ENCODE measurements at regions not wholly inside any gene's neighbourhood (a gene's known extent, or its start where the extent isn't known, plus 50 kb on each side); places are given as distances from the start of the nearest gene placed in this dataset.

DNA sequence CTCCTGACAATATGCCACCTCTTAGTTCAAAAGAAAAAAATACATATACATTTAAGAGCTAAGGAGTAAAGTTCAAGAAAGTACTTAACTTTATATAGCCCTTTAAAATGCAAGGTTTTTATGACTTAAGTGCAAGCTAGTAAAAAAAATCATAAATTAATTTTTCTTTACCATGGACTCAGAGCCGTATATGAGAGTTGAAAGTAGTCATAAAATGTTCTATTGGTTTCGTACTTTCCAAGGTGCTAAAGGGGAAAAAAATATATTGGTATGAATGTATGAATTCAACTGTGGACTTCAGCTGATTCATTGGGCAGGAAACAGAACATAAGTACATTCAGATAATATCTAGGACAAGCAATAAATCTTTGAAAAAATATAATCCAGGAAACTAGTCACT is 869.8 kb upstream of the AGA start:
- no peak for DNase-seq

DNA sequence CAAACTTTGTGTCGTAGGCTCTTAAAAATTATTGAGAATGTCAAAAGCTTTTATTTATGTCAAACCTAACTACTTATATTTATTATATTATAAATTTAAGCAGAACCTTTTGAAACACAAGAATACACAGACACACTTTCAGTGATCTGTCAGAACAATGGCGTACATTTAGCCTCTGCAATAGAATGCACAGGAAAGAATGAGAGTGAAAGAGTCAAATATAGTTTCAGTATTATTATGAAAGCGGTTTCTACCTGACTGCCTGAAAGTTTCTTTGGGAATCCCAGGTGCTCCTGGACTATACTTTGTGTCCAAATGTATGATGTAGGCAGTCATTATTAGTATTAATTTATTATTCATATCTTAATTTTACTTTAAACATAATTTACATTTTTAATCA is 872.0 kb upstream of the AGA start:
- no peak for DNase-seq

DNA sequence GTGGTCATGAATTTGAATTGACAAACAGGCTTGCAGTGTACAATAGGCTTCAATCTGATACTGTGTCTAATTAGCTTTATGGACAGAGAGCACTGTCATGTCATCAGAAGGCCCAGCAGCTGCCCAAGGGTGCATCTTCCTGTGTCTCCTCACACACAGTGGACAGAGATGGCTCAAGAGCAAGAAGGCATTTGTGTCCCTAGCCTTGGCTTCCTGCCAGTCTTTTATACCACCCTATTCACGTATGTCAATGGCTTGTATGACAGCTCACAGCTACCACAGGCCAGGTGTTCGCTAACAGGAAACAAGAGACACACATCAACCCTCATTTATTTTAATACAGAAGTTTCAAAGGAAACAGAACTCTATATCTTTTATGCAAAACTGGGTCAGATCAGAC is 874.0 kb upstream of the AGA start:
- no peak for DNase-seq

DNA sequence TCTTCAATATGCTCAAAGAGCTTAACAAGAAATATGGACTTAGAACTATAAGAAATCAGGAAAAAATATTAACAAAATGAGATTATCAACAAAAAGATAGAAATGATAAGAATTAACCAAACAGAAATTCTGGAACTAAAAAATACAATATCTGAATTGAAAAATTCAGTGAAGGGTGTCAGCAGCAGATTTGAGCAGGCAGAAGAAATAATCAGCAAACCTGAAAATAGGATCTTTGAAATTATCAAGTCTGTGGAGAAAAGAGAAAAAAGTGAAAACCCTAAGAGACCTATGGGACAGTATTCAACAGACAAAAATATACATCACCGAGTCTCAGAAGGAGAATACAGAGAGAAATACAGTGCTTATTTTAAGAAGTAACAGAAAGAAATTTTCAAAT is 877.8 kb upstream of the AGA start:
- DNase-seq, result no peak

DNA sequence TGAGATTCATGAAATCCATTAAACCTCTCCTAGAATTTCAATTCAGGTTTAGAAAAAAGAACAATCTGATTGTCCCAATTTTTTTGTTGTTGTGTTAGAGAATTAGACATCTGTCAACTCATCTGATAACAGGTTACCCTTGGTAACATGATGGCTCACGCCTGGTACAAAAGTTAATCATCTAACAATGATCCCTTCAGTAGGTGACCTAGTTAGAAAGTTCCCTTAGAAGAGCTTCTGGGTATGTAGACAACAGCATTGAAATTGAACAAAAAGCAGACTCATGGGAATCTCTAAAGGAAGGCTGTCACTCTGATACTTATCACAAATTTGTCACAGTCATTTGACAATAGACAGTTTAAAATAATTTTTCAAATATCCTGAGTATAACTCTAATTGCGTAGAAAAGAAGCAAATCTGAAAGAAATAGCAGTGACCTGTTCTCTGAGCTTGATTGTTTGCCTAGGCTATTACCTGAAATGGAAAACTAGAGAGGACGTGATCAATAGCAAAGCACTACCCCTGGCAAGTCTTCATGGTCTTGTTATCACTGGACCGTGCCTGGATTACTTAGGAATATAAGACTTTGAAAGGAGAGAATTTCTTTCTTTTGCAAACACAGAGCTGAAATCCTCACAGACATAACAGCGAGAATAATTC is 880.4 kb upstream of the AGA start:
- DNase-seq, result no peak

DNA sequence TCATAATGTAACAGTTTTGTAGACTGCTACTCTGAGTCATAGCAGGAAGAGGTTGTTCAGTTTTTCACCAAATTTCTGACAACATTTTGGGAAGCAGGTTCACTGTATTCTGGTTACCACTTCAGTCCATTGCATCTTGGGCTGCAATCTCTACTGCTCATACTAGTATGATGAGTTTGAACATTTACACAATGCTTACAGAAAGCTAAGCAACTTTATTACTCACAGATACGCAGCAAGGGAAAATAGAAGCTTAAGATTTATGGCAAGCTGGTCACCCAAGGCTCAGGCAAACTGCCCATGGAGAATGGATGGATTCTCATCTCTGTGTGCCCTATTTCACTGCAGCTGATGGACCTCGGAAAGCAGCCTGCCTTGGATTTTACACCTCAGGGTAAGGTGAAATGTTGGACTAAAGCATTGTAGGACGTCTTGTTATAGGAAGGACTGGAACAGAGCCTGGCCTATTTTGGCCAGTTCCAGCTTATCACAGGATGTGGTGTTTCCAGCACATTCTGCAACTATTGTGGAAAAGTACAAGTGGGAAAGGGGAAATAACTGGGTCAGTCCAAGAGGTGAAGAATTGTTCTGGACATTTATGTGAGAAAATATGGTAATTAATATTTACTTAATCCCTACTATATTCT is 887.1 kb upstream of the AGA start:
- DNase-seq, result no peak

DNA sequence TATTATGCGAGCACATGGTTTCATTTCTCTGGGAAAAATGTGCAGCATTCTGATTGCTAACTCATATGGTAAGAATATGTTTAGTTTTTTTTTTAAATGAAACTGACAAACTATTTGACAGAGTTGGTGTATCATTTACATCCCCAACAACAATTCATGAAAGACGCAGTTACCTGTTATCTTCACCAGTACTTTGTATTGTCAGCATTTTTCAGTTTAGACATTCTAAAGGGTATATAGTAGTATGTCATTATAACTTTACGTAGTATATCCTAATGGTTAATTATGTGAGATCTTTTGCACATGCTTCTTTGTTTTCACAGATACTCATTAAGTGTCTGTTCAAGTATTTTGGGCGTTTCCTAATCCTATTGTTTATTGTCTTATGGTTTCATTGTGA is 891.1 kb upstream of the AGA start:
- no peak for DNase-seq

DNA sequence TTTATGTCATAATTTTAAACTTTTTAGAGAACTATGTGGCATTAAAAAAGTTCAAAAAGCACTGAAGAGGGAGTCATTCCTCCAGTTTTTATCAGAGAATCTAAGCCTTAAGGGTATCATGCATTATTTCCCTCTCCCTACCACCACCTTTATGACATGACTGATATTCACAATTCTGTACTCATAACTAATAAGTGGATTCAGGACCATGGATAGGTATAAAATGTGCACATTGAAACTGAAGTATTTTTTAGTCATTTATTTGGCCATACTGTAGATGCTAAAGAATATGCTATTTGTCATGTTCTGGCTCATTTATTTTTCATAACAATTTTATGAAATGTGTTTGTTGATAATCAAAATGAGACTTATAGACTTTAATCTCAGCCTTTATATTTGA is 897.5 kb upstream of the AGA start:
- no peak for DNase-seq

DNA sequence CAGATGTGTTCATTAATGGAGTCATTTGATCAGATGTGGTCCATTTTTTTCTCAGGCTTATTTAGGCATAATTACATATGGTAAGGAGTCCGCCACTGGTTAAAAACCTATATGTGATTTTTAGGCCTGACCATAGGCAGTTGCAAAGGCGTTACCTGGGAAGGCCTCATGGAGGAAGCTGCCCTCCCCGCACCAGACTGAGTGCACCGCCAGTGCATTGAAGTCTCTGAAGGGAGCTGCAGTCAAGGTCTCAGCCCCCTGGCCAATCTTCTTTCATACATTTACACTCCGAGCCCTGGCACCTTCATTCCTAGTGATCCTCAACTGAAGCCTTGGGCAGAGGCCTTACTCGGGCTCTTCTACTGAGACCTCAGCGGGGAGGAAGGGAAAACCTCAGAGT is 898.2 kb upstream of the AGA start:
- DNase-seq, result no peak

DNA sequence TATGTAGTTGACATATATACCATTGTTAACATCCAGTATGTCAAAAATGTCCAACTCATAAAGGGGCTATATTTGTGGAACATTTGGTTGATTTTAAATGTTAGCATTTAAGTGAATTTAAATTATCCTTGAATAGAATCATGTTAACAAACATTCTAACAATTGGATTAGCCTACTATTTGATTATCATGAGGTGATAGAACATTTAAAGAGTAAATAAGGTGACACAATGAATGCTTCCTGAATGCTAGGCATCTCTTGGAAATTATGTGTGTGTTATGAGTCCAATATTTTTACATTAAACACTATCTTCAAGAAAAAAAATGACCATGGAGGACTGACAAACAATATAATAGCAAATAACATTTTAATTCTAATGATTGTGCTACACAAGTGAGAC is 901.9 kb upstream of the AGA start:
- no peak for DNase-seq

DNA sequence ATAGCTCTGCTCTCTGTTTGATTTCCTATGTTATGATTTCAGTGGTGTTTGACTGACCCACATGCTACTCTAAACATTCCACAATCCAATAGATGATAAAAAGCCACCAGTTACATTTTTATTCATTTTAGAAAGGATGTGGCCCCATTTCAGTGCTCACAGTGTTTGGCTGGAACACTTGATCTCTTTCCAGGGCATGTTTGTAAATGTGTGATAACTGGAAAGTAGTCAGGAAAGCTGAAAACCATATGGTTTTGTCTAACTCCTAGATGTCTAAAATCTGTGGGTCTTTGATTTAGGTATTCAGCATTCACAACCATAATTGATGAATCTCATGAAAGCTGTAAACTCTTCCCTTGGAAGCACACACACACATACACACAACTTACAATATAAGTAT is 904.9 kb upstream of the AGA start:
- DNase-seq, result no peak

DNA sequence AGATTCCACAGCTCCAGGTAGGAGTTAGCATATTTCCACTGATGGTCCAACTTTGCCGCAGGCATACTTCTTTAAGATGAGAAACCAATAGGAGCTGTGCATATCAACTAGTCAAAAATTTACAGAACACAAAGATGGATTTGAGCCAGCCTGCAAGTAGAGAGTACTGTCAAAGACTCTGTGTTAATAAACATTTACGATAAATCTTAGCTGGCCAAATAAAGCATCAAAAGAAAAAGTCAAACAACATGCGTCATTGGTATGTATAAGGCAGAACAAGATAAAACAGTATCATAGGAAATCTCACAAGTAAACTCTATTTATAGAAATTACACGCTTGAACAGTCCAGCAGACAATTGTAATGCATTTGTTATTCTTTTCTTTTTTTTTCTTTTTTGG is 907.4 kb upstream of the AGA start:
- DNase-seq, result no peak

DNA sequence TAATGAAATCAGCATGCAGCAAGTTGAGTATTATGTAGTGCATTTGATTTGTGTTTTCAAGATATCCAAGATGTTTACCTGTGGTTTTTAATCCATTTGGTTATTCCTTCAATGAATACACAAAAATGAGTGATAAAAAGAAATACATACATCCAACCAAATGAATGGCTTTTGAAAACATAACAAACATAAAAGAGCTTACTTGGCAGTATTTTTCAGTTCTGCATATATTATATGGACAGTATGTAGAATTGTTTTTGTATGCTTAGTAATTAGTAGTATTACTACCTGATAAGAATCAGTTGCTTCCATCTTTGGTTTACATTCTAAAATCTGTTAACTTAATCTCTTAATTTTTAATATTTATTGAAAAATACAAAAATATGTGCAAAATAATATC is 908.9 kb upstream of the AGA start:
- DNase-seq, result no peak

DNA sequence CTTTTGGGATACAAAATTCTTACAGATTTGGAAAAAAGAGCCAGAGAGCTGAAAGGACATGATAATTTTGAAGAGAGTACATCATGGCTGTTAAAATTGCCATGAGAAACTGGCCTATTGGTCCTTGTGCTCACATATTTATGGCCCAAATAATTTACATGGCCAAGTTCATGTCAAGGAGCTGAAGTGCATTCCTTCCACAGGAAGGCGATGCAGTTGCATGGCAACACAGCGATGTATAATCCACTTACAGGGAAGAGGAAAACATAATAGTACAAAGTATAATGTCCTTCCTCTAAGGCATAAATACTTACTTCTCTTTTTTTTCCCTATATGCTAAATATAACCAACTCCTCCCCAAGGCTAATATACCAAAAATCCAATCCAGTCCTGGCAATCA is 914.5 kb upstream of the AGA start:
- DNase-seq, result no peak

DNA sequence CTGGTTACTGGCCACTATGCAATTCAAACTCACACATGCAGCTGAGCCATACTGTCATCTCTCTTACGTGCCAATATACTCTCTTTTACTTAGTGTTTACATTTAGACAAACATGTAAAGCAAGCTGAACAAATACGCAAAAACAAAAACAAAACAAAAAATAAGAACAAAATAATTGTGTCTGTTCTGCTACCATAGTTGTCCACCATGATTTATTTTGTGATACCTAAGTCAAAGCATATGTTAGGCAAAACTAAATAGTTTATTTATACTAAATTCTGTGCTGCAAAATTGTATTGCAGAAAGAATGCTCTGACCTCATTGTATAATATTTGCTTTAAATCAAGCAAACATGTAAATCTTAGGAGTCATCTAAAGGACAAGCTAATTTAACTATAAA is 943.2 kb upstream of the AGA start:
- no peak for DNase-seq

DNA sequence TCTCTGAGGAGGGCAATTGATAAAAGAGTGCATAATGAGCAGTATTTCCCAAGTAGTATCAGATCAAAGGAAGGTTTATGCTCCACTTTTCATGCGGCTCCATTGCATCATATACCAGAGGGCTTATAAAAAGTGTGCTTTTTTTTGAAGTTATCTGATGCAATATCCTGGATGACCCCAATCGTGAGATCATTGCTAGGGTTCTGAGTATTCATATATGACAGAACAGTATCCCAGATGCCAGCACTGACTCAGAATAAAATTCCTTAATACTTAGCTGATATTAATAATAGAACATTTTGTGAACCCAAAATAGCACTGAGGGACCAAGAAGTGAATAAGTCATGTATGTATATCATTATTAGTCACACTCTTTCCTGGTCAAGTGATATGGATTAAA is 945.5 kb upstream of the AGA start:
- no peak for DNase-seq

DNA sequence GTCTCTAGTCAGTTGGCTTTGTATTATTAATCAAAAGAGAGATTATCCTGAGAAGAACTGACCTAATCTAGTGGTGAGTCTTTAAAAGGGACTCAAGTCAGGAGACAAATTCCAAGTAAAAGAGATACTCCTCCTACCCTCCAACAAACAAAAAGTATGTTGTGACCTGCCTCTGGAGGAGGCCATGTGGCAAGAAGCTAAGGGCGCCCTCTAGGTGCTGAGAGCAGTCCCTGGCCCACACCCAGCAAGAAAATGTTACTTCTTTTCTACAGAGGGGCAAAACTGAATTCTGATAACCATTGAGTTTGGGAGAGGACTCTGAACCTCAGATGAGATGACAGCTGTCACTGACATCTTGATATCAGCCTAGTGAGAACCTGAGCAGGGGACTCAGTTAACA is 953.6 kb upstream of the AGA start:
- no peak for DNase-seq

DNA sequence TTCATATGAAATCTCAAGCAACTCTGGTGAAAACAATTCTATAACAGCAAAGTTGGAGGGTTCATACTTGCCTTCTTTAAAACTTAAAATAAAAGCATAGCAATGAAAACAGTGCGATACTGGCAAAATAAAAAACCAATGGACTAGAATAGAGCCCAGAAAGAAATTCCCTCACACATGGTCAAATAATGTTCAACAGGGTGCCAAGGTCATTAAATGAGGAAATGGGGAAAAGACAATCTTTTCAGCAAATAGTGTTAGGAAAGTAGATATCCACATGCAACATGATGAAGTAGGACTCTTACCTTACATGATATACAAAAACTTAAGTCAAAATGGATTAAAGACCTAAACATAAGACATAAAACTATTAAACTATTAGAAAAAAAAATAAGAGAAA is 970.2 kb upstream of the AGA start:
- no peak for DNase-seq

DNA sequence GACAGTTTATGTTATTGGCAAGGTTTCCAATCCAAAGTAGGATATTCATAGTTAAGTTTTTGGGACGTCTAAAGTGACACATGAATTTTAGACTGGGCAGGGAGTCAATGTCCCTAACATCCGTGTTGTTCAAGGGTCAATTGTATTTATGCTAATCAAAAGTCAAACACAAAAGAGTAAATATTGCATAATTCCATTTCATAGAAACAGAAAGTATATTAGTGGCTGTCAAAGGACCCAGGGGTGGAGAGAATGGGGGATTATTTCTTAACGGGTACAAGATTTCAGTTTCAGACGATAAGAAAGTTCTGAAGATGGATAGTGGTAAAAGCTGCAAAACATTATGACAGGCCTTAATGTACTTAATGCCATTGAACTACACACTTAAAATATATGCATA is 971.8 kb upstream of the AGA start:
- no peak for DNase-seq

DNA sequence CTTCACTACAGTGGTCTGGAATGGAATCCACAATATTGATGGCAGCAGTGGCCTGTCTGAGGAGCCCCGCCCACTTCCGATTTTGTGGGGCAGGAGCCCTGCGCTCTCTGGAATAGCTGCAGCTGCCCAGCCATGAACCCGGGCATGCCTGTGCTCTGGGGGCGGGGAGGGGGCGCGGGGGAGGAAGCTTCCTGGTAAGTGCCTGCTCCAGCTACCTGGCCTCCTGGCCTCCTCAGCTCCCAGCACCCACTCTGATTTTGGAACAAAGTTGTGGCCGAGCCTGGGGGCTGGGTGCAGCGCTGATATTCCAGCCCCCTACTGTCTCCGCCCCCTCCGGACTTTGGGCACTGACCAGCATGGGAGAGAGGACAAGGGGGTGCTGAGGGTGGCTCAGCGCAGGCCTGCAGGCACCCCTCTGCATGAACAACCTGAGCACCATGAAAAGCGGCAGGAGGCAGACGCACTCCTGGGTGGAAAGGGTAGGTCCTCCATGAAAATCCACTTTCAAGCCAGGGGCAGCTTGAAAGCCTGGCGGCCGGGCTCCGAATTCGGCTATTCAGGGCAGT is 972.7 kb upstream of the AGA start:
- no peak for DNase-seq

DNA sequence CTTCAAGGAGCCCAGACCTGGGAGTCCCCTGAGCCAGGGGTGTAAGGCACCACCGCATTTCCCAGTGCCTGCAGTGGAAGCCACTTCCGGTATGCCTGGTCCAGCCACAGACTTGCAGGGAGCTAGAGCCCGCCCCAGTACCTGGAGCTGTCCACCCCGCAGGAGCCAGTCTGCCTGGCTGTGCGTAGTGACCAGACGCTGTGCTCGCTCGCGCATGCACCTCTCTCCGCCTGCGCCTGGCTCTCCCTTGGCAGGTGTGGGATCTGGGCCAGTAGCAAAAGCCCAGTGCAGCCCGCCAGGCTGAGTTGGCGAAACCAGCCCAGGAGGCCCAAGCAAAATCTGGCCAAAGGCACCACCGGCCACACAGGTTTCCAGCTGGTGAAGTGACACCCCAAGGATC is 973.7 kb upstream of the AGA start:
- no peak for DNase-seq

DNA sequence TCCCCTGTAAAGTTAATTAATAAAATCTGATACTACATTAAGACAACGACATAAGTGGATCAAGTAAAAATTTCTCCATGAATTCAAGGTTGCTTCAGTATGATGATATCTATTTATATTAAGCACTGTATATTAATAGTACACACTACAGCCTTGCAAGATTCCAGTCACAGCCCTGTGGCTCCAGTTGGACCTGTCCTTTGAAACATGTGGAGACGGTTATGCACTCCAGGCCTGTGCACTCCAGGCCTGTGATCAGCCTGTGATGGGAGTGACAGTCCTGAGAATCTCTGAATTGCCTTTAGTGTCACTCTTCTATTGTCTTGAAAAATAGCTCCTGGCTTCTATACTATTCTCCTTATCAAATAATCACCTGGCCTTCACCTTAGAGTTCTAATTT is 981.1 kb upstream of the AGA start:
- DNase-seq, result no peak

DNA sequence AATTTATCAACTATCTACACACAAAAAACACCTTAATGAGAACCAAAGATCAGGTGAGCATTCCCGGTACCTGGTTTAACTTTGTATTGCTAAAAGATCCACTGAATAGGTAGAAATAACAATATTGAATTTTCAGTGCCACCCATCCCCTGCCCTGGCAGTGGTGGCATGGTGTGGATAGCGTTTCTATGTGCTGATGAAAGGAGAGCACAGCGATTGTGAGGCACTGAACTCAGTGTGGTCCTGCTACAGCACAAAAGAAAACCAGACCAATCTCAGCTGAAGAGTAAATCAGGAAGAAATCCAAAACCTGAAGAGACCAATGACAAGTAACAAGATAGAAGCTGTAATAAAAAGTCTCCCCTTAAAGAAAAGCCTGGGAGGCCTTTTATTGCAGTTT is 984.6 kb upstream of the AGA start:
- DNase-seq, result no peak

DNA sequence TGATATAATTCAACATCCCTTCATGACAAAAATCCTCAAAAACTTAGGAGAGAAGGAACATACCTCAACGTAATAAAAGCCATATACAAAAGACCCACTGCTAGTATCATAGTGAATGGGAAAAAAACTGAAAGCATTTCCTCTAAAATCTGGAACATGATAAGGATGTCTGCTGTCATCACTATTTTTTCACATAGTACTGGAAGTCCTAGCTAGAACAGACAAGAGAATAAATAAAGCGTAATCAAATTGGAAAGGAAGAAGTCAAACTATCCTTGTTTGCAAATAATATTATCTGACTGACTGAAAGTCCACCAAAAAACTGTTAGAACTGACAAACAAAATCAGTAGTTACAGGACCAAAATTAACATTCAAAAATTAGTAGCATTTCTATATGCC is 985.4 kb upstream of the AGA start:
- DNase-seq, result no peak

DNA sequence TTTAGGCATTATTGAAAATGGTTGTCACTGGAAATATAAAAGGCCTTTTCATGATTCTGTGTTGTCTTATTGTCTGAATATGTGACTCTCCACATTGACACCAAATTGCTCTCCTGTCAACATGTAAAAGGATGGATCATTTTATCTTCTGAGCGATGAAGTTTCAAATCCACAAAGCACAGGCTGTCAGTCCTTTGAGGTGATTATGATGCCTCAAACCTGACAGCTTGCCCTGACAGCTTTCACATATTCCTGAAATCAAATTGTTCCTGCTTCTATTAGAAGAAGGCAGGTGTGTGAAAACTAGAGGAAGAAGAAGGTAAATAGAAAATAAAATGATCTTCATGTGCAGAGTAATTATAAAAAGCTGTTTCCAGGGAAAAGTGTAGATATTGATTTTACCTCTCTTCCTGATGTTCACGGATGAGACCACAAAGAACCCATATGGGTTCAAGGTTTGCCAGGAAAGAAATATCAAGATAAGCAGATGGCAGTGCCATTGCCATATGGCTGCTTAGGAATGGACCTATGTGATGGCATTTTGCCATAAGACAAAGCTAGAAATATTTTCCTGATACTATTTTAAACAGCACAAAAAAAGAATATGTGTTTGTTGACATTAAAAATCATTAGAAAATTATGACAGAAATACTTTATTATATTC is 1006.3 kb upstream of the AGA start:
- no peak for DNase-seq

Measured in DMS 273 treated with DMSO at 0.1 percent for 48 hours (cell line).